ENCODE measurements at regions not wholly inside any gene's neighbourhood (a gene's known extent, or its start where the extent isn't known, plus 50 kb on each side); places are given as distances from the start of the nearest gene placed in this dataset.

DNA sequence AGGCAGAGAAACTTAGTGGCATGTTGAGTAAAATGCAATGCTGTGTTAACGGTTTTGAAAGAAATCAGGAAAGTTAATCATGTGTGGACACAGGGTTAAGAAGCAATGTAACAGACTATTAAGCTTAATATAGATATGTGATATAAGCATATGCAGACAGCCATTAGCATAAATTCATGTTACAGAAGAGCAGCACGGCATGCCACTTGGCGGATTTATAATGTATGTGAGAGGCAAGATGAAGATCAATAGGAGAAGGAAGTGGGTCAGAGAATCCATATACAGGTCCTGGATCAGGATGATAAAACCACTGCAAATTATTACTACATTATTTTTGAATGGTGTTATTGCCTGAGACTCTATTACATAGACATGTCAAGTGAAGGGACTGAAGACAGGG is 694.3 kb downstream of the MCTP2 start:
- no peak for TF ChIP-seq POLR2AphosphoS5 (IDR thresholded peaks at IDR 0.05; ENCODE audit: low read depth, low read length)
- no peak for TF ChIP-seq TAF1 (IDR thresholded peaks at IDR 0.05; ENCODE audit: borderline replicate concordance, insufficient read depth, low read length)
- no peak for TF ChIP-seq SIN3A (IDR thresholded peaks at IDR 0.05; ENCODE audit: borderline replicate concordance, insufficient read depth, low read length)
- TF ChIP-seq, protein P1, sequence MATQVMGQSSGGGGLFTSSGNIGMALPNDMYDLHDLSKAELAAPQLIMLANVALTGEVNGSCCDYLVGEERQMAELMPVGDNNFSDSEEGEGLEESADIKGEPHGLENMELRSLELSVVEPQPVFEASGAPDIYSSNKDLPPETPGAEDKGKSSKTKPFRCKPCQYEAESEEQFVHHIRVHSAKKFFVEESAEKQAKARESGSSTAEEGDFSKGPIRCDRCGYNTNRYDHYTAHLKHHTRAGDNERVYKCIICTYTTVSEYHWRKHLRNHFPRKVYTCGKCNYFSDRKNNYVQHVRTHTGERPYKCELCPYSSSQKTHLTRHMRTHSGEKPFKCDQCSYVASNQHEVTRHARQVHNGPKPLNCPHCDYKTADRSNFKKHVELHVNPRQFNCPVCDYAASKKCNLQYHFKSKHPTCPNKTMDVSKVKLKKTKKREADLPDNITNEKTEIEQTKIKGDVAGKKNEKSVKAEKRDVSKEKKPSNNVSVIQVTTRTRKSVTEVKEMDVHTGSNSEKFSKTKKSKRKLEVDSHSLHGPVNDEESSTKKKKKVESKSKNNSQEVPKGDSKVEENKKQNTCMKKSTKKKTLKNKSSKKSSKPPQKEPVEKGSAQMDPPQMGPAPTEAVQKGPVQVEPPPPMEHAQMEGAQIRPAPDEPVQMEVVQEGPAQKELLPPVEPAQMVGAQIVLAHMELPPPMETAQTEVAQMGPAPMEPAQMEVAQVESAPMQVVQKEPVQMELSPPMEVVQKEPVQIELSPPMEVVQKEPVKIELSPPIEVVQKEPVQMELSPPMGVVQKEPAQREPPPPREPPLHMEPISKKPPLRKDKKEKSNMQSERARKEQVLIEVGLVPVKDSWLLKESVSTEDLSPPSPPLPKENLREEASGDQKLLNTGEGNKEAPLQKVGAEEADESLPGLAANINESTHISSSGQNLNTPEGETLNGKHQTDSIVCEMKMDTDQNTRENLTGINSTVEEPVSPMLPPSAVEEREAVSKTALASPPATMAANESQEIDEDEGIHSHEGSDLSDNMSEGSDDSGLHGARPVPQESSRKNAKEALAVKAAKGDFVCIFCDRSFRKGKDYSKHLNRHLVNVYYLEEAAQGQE (IDR thresholded peaks at IDR 0.05; ENCODE audit: insufficient read depth in 1 of 2, low read depth in 2 of 2, low read length in 2 of 2) = no peak
- no peak for TF ChIP-seq FOXP2 (optimal IDR thresholded peaks at IDR 0.05; ENCODE audit: borderline replicate concordance, extremely low read depth, extremely low read length, insufficient read depth)

GRCh38 chr15:94927003-94927402 is 695.6 kb downstream of the MCTP2 start:
- TF ChIP-seq TAF1 (IDR thresholded peaks at IDR 0.05; ENCODE audit: borderline replicate concordance, insufficient read depth, low read length) (no peak), SIN3A (IDR thresholded peaks at IDR 0.05; ENCODE audit: borderline replicate concordance, insufficient read depth, low read length) (no peak)
- TF ChIP-seq, protein P1 (IDR thresholded peaks at IDR 0.05; ENCODE audit: insufficient read depth in 1 of 2, low read depth in 2 of 2, low read length in 2 of 2) = no peak

GRCh38 chr15:94929282-94929681 is 697.9 kb downstream of the MCTP2 start:
- TF ChIP-seq TAF1 (IDR thresholded peaks at IDR 0.05; ENCODE audit: borderline replicate concordance, insufficient read depth, low read length) (no peak), POLR2AphosphoS5 (IDR thresholded peaks at IDR 0.05; ENCODE audit: low read depth, low read length) (no peak), FOXP2 (optimal IDR thresholded peaks at IDR 0.05; ENCODE audit: borderline replicate concordance, extremely low read depth, extremely low read length, insufficient read depth) (no peak), SIN3A (IDR thresholded peaks at IDR 0.05; ENCODE audit: borderline replicate concordance, insufficient read depth, low read length) (no peak)
- TF ChIP-seq, protein P1 (IDR thresholded peaks at IDR 0.05; ENCODE audit: insufficient read depth in 1 of 2, low read depth in 2 of 2, low read length in 2 of 2) = no peak

DNA sequence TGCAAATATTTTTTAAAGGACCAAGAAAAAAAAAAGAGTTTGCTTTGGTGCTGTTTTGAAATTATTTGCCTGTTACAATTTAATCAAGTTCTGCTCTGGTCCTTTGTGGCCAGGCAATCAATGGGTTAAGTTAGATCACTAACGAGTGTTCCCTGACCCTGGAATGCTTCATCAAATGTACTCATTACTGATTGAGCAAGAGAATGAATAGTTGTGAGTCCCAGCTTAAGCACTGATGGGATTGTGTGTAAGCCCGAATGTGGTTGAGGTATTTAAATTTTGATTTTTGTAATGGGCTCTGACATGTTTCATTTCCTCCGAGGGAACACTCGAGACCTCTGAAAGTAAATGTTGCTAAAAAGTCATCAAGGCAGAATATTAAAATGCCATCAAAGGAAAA is 699.1 kb downstream of the MCTP2 start:
- TF ChIP-seq TAF1 (IDR thresholded peaks at IDR 0.05; ENCODE audit: borderline replicate concordance, insufficient read depth, low read length) (no peak), FOXP2 (optimal IDR thresholded peaks at IDR 0.05; ENCODE audit: borderline replicate concordance, extremely low read depth, extremely low read length, insufficient read depth) (no peak), SIN3A (IDR thresholded peaks at IDR 0.05; ENCODE audit: borderline replicate concordance, insufficient read depth, low read length) (no peak), POLR2AphosphoS5 (IDR thresholded peaks at IDR 0.05; ENCODE audit: low read depth, low read length) (no peak)
- TF ChIP-seq, protein P1 (IDR thresholded peaks at IDR 0.05; ENCODE audit: insufficient read depth in 1 of 2, low read depth in 2 of 2, low read length in 2 of 2) = no peak

DNA sequence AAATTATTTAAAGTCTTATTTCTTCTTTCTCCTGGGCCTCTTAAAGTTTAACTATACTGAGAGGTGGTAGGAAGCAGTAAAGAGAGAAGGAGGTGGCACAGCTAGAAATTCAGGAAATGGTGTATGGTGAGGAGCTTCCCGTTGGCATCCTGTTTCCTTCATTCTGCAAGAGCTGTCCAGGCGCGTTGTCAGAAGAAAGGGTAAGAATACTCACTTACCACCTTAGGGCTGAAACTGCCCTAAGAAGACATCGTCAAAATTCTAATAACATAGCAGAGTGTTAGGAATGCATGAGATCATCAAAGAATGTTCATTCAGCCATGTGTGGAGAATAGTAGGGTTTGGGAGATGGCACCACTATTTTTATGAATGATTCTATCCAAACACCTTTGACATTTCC is 699.6 kb downstream of the MCTP2 start:
- TF ChIP-seq, protein P1 (IDR thresholded peaks at IDR 0.05; ENCODE audit: insufficient read depth in 1 of 2, low read depth in 2 of 2, low read length in 2 of 2) = no peak
- TF ChIP-seq POLR2AphosphoS5 (IDR thresholded peaks at IDR 0.05; ENCODE audit: low read depth, low read length) = no peak
- no peak for TF ChIP-seq TAF1 (IDR thresholded peaks at IDR 0.05; ENCODE audit: borderline replicate concordance, insufficient read depth, low read length)
- no peak for TF ChIP-seq FOXP2 (optimal IDR thresholded peaks at IDR 0.05; ENCODE audit: borderline replicate concordance, extremely low read depth, extremely low read length, insufficient read depth)
- no peak for TF ChIP-seq SIN3A (IDR thresholded peaks at IDR 0.05; ENCODE audit: borderline replicate concordance, insufficient read depth, low read length)

Data from PFSK-1 (cell line).